ENCODE measurements at regions not wholly inside any gene's neighbourhood (a gene's known extent, or its start where the extent isn't known, plus 50 kb on each side); places are given as distances from the start of the nearest gene placed in this dataset.

DNA sequence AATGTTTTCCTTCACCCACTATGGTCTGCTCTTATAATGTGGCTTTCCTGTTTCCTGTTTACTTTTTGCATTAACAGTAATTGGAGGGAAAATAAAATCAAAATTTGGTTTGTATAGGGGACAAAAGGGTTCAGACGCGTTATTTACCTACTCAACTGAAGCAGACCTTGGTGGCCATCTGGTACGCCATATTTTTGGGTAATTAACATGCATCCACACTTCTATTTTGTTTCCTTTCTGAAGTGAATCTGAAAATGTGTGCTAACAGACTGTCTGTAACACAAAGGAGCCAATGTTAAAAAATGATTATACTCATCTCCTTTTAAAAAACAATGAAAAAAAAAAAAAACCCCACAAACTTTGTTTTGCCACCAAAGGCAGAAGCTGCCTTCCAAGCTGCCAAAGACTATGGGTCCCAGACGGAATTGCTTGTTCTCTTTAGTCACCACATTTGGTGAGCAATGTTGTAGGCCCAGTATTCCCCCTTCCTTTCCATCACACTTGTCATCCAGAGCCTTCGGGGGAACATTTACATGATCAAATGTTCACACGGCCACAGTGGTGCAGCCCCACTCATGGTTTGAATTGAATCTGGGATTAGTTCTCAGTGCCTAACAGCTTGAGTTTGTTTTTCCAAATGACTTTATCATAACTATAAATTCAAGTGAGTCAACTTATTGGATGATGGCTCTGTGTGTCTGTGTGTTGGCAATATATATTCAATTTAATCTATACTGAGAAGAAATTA lies 323.7 kb upstream of the CD180 start:
- no peak for DNase-seq (ENCODE audit: low spot score)

DNA sequence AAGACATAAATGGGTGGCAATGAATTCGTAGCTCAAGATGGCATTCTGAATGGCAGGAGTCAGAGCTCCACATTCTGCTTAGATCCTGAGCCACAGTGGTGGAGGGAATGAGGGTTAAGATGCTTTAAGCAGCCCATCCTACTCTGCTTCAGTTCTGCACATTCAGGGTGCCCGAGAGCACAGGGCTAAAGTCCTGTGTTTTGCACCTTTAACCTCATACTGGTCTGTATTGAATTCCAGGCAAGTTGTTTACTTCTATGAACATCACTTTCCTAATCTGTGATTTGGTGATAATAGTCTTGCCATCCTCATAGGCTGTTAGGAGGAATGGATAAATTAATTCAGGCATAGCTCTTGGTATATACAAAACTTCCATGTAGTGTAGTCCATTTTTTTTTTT lies 321.6 kb upstream of the CD180 start:
- DNase-seq (ENCODE audit: low spot score) = no peak

DNA sequence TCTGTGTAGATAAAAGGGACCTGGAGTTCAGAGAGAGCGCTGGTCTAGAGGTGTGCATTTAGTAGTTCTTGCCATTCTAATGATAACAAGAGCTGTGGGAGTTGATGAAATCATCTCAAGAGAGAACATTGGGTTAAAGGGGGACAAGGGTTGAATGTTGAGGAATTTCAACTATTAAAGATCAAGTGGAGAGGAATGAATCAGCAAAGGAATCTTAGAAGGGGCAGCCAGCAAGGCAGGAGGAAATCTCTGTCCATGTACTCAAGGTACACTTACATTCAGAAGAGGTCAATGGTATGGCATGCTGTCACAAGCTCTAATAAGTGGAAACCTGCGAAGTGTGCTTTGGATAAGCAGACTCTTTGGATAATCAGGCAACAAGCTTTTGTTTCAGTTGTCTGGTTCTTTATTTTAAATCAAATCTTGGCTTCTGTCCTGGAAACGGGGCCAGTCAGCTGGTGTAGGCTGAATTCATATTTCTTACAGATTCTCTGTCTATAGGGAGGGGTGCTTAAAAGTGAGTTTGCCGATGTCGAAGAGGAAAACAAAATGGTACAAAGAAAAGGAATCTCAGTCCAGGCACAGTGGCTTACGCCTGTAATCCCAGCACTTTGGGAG lies 320.5 kb upstream of the CD180 start:
- no peak for DNase-seq (ENCODE audit: low spot score)

GRCh38 chr5:67515762-67516161 lies 319.2 kb upstream of the CD180 start:
- DNase-seq (ENCODE audit: low spot score) = no peak

DNA sequence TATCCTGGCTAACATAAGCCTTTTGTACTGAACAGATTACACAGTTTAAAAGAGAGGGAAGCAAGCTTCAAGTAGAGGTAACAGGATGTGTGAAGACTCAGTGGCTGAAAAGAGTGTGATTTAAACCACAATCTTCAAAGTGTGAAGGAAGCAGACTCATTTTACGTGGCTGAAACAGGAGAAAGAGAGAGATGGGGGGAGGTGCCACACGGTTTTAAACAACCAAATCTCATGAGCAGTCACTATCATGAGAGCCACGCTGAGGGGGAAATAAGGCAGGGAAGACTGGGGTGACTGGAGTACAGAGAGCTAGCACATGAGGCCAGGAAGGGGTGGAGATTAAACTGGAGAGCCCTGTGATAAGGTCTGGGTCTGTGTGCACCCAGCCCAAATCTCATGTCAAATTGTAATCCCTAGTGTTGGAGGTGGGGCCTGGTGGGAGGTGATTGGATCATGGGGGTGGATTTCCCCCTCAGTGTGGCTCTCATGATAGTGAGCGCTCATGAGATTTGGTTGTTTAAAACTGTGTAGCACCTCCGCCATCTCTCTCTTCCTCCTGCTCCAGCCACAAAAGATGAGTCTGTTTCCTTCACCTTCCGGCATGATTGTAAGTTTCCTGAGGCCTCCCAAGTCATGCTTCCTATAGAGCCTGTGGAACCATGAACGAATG lies 318.6 kb upstream of the CD180 start:
- DNase-seq (ENCODE audit: low spot score) = no peak

DNA sequence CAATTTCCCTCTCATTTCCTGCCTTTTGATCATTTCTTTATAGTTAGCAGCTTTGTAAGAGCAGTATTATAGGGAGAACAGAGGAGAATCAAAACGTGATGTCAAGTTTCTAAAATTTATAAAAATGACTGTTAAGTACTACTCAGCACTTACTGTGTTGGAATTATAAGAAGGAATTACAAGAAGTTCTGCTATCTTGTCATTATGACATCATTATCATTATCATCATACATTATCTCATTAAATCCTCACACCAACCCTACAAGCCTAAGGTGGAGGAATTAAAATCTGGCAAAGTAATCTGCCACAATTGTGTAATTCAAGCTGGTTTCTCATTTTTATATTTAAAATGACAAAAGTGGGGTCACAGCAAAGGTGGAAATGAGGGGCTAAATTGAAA lies 316.2 kb upstream of the CD180 start:
- DNase-seq (ENCODE audit: low spot score) = no peak

GRCh38 chr5:67511911-67512310 lies 315.3 kb upstream of the CD180 start:
- no peak for DNase-seq (ENCODE audit: low spot score)

DNA sequence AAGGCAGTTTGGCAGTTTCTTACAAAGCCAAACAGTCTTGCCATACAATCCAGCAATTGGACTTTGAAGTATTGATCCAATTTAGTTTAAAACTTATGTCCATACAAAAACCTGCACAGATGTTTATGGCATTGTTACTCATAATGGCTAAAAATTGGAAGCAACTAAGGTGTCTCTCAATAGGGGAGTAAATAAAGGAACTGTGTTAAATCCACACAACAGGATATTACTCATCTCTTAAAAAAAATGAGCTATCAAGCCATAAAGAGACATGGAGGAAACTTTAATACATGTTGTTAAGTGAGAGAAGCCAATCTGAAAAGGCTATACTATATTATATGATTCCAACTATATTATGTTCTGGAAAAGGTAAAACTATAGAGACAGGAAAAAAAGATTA lies 313.6 kb upstream of the CD180 start:
- no peak for DNase-seq (ENCODE audit: low spot score)

- DNase-seq (ENCODE audit: low spot score) = no peak
These were observed 313.0 kb upstream of the CD180 start for GRCh38 chr5:67509402-67510186.

DNA sequence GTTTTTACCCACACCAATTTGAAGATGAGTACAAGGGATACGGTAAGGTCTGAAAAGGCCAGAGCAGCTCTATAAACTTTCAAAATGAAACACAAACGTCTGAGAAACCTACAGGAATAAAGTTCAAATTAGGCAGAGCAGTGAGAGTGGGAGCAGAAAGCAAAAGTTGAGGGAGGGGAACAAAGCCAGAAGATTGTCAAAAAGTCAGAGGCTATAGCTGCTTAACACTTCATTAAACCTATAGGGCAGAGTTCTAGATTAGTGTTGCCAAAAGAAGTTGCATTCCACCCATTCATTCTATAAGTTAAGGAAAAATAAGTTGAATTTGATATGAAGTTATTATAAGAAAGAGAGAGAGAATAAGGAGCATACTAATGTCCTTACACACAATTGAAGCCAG lies 309.6 kb upstream of the CD180 start:
- no peak for DNase-seq (ENCODE audit: low spot score)

- no peak for DNase-seq (ENCODE audit: low spot score)
These were observed 306.4 kb upstream of the CD180 start for GRCh38 chr5:67502951-67503350.

- DNase-seq (ENCODE audit: low spot score) = no peak
These were observed 299.5 kb upstream of the CD180 start for GRCh38 chr5:67496051-67496450.

DNA sequence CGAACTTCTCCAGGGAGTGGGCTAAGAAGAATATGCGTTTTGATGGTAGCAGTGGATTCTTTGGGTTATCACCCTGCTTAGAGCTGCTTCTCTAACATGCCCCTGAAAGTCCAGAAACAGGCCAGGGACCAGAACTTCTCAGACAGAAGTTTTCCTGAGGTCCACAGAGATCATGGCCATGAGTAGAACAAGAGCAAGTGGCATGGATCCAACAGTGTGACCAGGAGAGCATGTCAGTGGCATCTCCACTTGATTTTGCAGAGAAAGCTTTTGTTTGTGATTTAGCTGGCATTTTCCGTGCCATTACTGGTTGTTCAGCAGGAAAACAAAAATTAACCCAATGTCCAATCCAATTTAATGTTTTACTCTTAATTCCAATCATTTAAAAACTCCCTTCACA lies 298.5 kb upstream of the CD180 start:
- no peak for DNase-seq (ENCODE audit: low spot score)

DNA sequence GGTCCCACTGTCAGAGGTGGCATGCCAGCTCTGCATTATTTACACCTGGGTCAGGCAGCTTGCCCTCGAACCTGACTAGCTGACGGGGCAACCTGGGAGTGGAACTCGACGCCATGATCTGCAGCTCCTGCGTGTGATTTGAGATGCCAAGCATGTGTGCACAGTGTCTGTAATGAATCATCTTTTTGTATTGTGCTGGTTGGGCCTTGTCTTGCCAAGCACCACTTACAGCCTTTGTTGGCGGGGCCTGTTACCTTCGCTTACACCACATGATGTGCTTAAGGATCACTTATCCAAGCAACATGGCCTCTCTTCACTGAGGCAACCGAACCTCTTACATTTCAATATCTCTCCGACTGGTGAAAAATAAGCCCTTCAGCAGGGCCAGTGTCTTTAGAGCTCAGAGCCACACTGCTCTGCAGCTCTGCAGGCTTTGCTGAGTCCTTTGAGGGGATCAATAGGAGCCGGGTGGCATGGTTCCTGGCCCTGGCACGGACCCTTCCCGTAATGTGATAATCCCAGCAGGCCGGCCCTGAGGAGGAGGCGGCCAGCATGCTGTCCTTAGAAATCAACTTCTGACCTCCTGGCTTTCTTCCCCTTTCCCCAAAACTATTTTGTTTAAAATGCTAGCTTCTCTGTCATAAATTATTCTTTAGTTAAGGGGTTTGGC lies 297.7 kb upstream of the CD180 start:
- peak; percentile 45 for DNase-seq (ENCODE audit: low spot score)

- peak; percentile 4 for DNase-seq (ENCODE audit: low spot score)
These were observed 297.1 kb upstream of the CD180 start for GRCh38 chr5:67493676-67494075.

DNA sequence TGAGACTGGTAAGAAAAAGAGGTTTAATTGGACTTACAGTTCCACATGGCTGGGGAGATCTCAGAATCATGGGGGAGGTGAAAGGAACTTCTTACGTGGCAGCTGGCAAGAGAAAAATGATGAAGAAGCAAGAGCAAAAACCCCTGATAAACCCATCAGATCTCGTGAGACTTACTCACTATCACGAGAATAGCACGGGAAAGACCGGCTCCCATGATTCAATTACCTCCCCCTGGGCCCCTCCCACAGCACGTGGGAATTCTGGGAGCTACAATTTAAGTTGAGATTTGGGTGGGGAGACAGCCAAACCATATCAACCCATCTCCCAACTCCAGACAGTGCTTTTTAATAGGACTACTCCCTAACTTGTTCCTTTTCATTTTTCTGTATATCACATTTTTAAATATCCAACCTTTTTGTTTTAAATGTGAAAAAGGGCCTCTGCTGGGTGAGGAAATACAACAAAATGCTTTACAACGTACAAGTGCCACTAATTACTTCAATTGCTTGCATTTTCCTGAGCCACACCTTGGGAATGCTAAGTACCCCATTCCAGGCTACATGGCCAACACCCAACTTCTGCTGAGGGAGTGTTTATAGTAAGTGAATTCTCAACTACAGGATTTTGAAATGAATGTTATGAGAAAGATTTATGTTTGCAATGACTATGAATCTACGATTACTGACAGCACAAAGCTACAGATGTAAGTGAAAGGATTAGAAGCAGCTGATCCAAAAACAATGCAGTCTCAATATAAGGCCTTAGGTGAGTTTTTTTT lies 294.1 kb upstream of the CD180 start:
- DNase-seq (ENCODE audit: low spot score) = no peak

- DNase-seq (ENCODE audit: low spot score) = peak; percentile 25
These were observed 292.3 kb upstream of the CD180 start for GRCh38 chr5:67488885-67489284.

- DNase-seq (ENCODE audit: low spot score) = no peak
These were observed 291.3 kb upstream of the CD180 start for GRCh38 chr5:67487862-67488261.

- peak; percentile 8 for DNase-seq (ENCODE audit: low spot score)
These were observed 286.9 kb upstream of the CD180 start for GRCh38 chr5:67483453-67484030.

DNA sequence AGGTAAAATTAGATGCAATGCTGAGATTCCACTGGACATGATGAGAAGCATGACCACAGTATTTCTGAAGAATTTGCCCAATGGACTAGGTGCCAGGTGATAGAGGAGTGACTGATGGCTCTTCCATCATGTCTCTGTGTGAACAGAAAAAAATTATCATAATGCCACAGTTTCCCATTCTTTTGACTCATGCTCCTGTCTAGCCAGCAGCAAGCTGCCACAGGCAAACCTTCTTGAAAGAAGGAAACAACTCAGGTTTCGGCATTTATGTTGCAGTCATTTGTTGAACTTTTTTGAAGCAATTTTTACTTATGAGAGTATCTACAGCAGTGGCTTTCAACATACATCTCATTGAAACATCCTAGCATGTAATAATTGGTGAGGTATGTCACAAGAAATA lies 284.8 kb upstream of the CD180 start:
- DNase-seq (ENCODE audit: low spot score) = no peak

DNA sequence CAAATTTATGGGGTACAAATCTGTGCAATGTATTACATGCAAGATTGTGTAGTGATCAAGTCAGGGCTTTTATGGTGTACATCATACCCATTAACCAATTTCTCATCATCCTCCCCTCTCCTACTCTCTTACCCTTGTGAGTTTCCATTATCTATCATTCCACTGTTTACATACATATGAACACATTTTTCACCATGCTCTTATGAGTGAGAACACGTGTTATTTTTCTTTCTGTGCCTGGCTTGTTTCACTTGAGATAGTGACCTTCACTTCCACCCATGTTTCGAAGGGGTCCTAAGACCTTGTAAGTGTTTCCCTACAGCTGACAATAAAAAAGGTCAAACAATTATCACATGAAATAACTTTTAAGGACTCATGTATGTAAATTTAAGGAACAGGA lies 281.7 kb upstream of the CD180 start:
- no peak for DNase-seq (ENCODE audit: low spot score)

Measured in umbilical cord (tissue), 1 donor.